ENCODE measurements at regions not wholly inside any gene's neighbourhood (a gene's known extent, or its start where the extent isn't known, plus 50 kb on each side); places are given as distances from the start of the nearest gene placed in this dataset.
"Not testable (repeated sequence)": the region's sequence is repeated elsewhere in the genome, so short reads cannot be mapped to it uniquely, and the experiment has no call there.

DNA sequence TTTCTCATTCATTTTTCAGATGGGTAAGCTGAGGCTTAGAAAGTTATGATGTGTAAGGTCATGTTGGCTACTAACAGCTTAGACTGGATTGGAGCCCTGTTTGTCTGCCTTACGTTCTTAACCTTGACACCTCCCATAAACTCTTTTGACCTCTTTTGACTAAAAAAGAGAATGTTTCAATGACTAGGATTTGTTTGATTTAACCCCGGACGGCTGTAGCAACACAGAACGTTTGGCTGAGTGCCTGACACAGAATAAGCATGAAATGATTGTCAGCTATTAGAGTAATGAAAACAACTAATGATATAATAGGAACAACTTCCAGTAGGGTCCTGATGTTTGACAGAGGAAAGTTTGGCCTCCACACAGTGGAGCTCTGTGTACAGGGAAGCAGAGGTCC, 83.3 kb upstream of the PDZD8 start:
- H3K9me3 ChIP-seq = peaks cover 0 to 15% (median 0%) of the 10 kb centered on the region in 4 donors
- WGBS, 2 donors = 14 to 27% methylated on average over 4 of the region's 4 CpGs
- H3K27me3 ChIP-seq = no peaks in the 10 kb centered on the region
- H3K27ac ChIP-seq = no peak overlapping the region
- no peaks in the 10 kb centered on the region for H3K4me1 ChIP-seq
- no peak for DNase-seq (ENCODE audit: low spot score in 2 of 2)
- H3K36me3 ChIP-seq = no peaks in the 10 kb centered on the region
- TF ChIP-seq POLR2A (IDR thresholded peaks at IDR 0.05) = no peak
- TF ChIP-seq EP300 (IDR thresholded peaks at IDR 0.05) = no peak
- TF ChIP-seq, protein P1, sequence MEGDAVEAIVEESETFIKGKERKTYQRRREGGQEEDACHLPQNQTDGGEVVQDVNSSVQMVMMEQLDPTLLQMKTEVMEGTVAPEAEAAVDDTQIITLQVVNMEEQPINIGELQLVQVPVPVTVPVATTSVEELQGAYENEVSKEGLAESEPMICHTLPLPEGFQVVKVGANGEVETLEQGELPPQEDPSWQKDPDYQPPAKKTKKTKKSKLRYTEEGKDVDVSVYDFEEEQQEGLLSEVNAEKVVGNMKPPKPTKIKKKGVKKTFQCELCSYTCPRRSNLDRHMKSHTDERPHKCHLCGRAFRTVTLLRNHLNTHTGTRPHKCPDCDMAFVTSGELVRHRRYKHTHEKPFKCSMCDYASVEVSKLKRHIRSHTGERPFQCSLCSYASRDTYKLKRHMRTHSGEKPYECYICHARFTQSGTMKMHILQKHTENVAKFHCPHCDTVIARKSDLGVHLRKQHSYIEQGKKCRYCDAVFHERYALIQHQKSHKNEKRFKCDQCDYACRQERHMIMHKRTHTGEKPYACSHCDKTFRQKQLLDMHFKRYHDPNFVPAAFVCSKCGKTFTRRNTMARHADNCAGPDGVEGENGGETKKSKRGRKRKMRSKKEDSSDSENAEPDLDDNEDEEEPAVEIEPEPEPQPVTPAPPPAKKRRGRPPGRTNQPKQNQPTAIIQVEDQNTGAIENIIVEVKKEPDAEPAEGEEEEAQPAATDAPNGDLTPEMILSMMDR (IDR thresholded peaks at IDR 0.05) = no peak
- no peak overlapping the region for H3K4me3 ChIP-seq

DNA sequence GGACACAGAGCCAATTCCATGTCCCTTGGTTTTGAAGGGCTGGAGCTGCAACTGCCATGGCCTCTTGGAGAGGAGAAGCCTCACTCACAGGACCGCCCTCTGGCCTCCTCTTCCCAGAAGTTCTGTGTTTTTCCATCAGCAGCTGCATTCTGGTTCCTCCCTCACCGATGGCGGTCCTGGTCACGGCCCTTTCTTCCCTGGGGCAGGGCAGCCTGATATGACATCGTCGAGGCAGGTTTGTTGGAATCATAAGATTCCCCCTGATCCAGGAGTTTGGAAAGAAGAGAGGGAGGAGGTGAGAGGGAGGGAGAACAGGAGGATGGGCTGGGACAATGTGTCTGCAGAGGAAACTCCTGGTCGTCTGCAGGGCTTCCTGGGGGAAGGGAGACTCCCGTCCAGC, 82.7 kb upstream of the PDZD8 start:
- Histone ChIP-seq H3K4me1 (no peaks in the 10 kb centered on the region), H3K27ac (peak overlapping the region in 1 of 4 donors; percentile 39), H3K9me3 (peaks cover 0 to 15% (median 0%) of the 10 kb centered on the region in 4 donors), H3K27me3 (no peaks in the 10 kb centered on the region), H3K4me3 (no peak overlapping the region), H3K36me3 (no peaks in the 10 kb centered on the region)
- no peak for DNase-seq (ENCODE audit: low spot score in 2 of 2)
- 51 to 68% methylated on average over 8 of the region's 8 CpGs for WGBS, 2 donors
- TF ChIP-seq, protein P1 (IDR thresholded peaks at IDR 0.05) = no peak
- TF ChIP-seq EP300 (IDR thresholded peaks at IDR 0.05) (no peak), POLR2A (IDR thresholded peaks at IDR 0.05) (no peak)

DNA sequence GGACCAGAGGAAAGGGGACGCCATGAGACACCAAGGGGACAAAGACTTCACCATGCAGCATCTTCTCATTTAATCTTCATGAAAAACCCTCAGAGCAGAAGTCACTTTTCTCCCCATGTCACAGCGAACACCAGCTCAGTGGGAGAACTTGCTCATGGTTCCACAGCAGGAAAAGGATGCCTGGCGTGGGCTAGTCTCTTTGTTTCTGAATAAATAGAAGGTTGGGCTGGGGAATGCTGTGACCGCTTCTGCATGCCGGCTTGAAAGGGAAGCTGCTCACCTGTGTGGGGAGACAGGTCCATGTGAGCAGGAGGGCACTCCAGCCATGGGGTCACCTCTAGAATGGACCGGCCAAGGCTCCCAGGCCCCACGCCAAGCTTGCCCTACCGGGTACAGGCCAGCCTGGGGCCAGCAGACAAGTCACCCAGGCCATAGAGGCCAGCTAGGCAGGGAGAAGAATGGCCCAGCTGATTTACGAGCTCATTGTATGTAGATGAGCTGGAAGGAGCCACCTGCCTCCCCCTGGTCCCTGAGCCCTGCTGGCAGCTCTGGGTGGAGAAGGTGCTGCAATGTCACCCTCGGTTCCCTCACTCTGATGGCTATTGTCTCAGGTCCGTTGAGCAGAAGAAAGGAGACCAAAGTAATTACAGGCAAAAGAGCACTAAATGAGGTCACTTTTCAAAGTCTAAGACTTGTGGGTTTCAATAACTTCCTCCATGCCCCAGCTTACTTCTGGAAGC, 82.0 kb upstream of the PDZD8 start:
- Histone ChIP-seq H3K36me3 (no peaks in the 10 kb centered on the region), H3K27ac (no peak overlapping the region), H3K9me3 (peaks cover 0 to 21% (median 0%) of the 10 kb centered on the region in 4 donors), H3K4me1 (no peaks in the 10 kb centered on the region), H3K27me3 (no peaks in the 10 kb centered on the region), H3K4me3 (no peak overlapping the region)
- DNase-seq (ENCODE audit: low spot score in 2 of 2) = no peak
- no peak for TF ChIP-seq EP300 (IDR thresholded peaks at IDR 0.05)
- TF ChIP-seq, protein P1 (IDR thresholded peaks at IDR 0.05) = no peak
- no peak for TF ChIP-seq POLR2A (IDR thresholded peaks at IDR 0.05)
- WGBS, 2 donors = 63 to 77% methylated on average over 11 of the region's 11 CpGs

DNA sequence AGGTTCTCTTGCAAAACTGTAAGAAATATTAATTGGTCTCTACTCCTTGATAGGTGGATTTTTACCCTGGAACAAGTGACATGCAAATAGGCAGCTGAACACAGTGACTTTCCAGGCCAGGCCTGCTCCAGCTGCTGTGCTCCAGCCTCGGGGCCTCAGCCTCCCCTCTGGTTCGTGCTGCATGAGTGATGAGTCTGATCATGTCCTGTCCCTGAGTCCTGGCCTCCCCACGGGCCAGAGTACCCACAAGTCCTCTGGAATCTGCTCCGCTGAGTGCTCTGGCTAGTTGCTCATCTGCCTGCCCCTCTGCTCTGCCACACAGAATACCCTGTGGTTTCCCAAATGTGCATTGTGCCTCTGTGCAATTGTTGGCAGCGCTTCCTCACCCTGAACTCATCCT, 80.1 kb upstream of the PDZD8 start:
- no peak overlapping the region for H3K4me3 ChIP-seq
- H3K36me3 ChIP-seq = no peaks in the 10 kb centered on the region
- H3K9me3 ChIP-seq = peaks cover 0 to 21% (median 0%) of the 10 kb centered on the region in 4 donors
- TF ChIP-seq POLR2A (IDR thresholded peaks at IDR 0.05) (no peak), EP300 (IDR thresholded peaks at IDR 0.05) (no peak)
- TF ChIP-seq, protein P1 (IDR thresholded peaks at IDR 0.05) = no peak
- no peaks in the 10 kb centered on the region for H3K27me3 ChIP-seq
- no peak overlapping the region for H3K27ac ChIP-seq
- no peak for DNase-seq (ENCODE audit: low spot score in 2 of 2)
- 74 to 81% methylated on average over 5 of the region's 5 CpGs for WGBS, 2 donors
- H3K4me1 ChIP-seq = no peaks in the 10 kb centered on the region

- 47 to 67% methylated on average over 1 of the region's 1 CpG for WGBS, 2 donors
- Histone ChIP-seq H3K4me3 (no peak overlapping the region), H3K27ac (no peak overlapping the region), H3K4me1 (no peaks in the 10 kb centered on the region), H3K9me3 (peaks cover 0 to 26% (median 0%) of the 10 kb centered on the region in 4 donors), H3K36me3 (no peaks in the 10 kb centered on the region), H3K27me3 (no peaks in the 10 kb centered on the region)
- TF ChIP-seq EP300 (IDR thresholded peaks at IDR 0.05) (no peak), POLR2A (IDR thresholded peaks at IDR 0.05) (no peak)
- TF ChIP-seq, protein P1 (IDR thresholded peaks at IDR 0.05) = no peak
- DNase-seq (ENCODE audit: low spot score in 2 of 2) = no peak
Observed at GRCh38 chr10:117454502-117454901, 79.3 kb upstream of the PDZD8 start.

GRCh38 chr10:117453484-117453883, 78.2 kb upstream of the PDZD8 start:
- H3K4me1 ChIP-seq; H3K4me3 ChIP-seq; DNase-seq (ENCODE audit: low spot score in 2 of 2); H3K27ac ChIP-seq; H3K36me3 ChIP-seq; H3K27me3 ChIP-seq: not testable (repeated sequence)
- H3K9me3 ChIP-seq = peaks cover 0 to 27% (median 0%) of the 10 kb centered on the region in 4 donors
- WGBS, 2 donors = 78 to 82% methylated on average over 5 of the region's 5 CpGs
